HepG2 (cell line): ENCODE measurements at regions not wholly inside any gene's neighbourhood (a gene's known extent, or its start where the extent isn't known, plus 50 kb on each side); places are given as distances from the start of the nearest gene placed in this dataset.

Source experiments
- ATAC-seq: fragments of 200-7000 bp; cut with Tn5 transposase; 3 replicates; pipeline ENCODE4 v1.9.1; 2020; ENCODE audit warnings: mild to moderate bottlenecking, moderate library complexity
- BruUV-seq: library from RNA; stranded (reverse); fragments of 400-500 nt; replicated peaks from 2 replicates; lab custom pipeline; 2021; lab: Mats Ljungman, UMichigan
- CTCF ChIA-PET: fragments of 300-600 bp; formaldehyde crosslinking; extraction: SDS; loops from one replicate; lab custom pipeline; 2021; ENCODE audit warnings: low total read pairs, inconsistent platforms, low intra/inter-chr PET ratio; lab: Yijun Ruan, JAX
- POLR2A ChIA-PET: fragments of 350-600 bp; sonication (Branson Sonifier 250); formaldehyde crosslinking; loops from one replicate; lab custom pipeline; 2020; ENCODE audit warnings: antibody characterized with exemption, inconsistent platforms; lab: Yijun Ruan, JAX
- DNase-seq: peaks from one replicate; pipeline ENCODE4 v3.0.0-alpha.2; 2015; ENCODE audit warnings: low spot score
- FAIRE-seq: peaks from 3 replicates; lab custom pipeline; 2011; peaks lifted over from hg19 to GRCh38; lab: Jason Lieb, UNC
- H2AFZ ChIP-seq: one replicate; pipeline ENCODE4 v1.6.1; 2011; ENCODE audit warnings: low read length, inconsistent platforms
- H3K27ac ChIP-seq: fragments of 300-600 bp; 3 replicates; pipeline ENCODE4 v1.8.0; 2011; ENCODE audit warnings: mixed run types, mild to moderate bottlenecking, mixed read lengths, low read length, inconsistent platforms; ENCODE audit not compliant: insufficient read depth; ENCODE audit errors: extremely low read length
- H3K27me3 ChIP-seq, 2 experiments: fragments of 200-600 bp in 1 of 2; 2 replicates in 1 of 2; 3 replicates in 1 of 2; pipeline versions ENCODE4 v1.6.0 to v1.8.0; 2011; ENCODE audit warnings: low read length in 2 of 2, mild to moderate bottlenecking in 2 of 2, moderate library complexity in 2 of 2, inconsistent platforms in 1 of 2; ENCODE audit not compliant: insufficient read depth in 2 of 2, control insufficient read depth in 1 of 2
- H3K36me3 ChIP-seq, 2 experiments: fragments of 200-600 bp in 1 of 2; replicated peaks in 1 of 2; 2 replicates in 1 of 2; 3 replicates in 1 of 2; pipeline versions ENCODE4 v1.5.1 to v1.8.0; 2011; ENCODE audit warnings: low read length in 2 of 2, inconsistent platforms in 1 of 2; ENCODE audit not compliant: insufficient read depth in 2 of 2, control insufficient read depth in 1 of 2
- H3K4me1 ChIP-seq: 2 replicates; pipeline ENCODE4 v1.5.1; 2012; ENCODE audit warnings: low read length, inconsistent platforms; ENCODE audit not compliant: insufficient read depth
- H3K4me2 ChIP-seq: 2 replicates; pipeline ENCODE4 v1.6.0; 2011; ENCODE audit warnings: low read depth, low read length, inconsistent platforms
- H3K4me3 ChIP-seq, 3 experiments: fragments of 200-600 bp in 1 of 3; sonication (generic), shearing (Covaris generic) in 1 of 3; replicated peaks in 1 of 3; 2 replicates each; pipeline ENCODE4 v1.5.1; 2011 to 2016; ENCODE audit warnings: low read length in 3 of 3, inconsistent platforms in 2 of 3, low read depth in 2 of 3, mild to moderate bottlenecking in 2 of 3, control low read depth in 1 of 3, mixed read lengths in 1 of 3; ENCODE audit not compliant: insufficient read depth in 1 of 3
- H3K79me2 ChIP-seq: one replicate; pipeline ENCODE4 v1.6.1; 2011; ENCODE audit warnings: low read length, inconsistent platforms; ENCODE audit not compliant: insufficient read depth
- H3K9ac ChIP-seq: 2 replicates; pipeline ENCODE4 v1.6.0; 2011; ENCODE audit warnings: mild to moderate bottlenecking, low read depth, low read length, inconsistent platforms; ENCODE audit not compliant: insufficient read depth
- H3K9me3 ChIP-seq: 2 replicates; pipeline ENCODE4 v1.5.1; 2012; ENCODE audit warnings: mild to moderate bottlenecking, low read length
- H4K20me1 ChIP-seq: 2 replicates; pipeline ENCODE4 v1.6.0; 2011; ENCODE audit warnings: inconsistent platforms, mild to moderate bottlenecking, low read length, moderate library complexity; ENCODE audit not compliant: insufficient read depth
- EHMT2 ChIP-seq: fragments of 200-600 bp; sonication (generic); IDR thresholded peaks from 2 replicates; pipeline ENCODE4 v1.7.0; 2017; ENCODE audit warnings: antibody characterized with exemption, low read depth, low read length, borderline replicate concordance
- NFIB ChIP-seq: sonication (generic); formaldehyde crosslinking; IDR thresholded peaks from 2 replicates; pipeline ENCODE4 v1.9.0; 2021; ENCODE audit warnings: missing genetic modification reagents, mild to moderate bottlenecking, borderline replicate concordance
- RFX1 ChIP-seq: fragments of 450-650 bp; IDR thresholded peaks from 2 replicates; pipeline ENCODE4 v1.6.1; 2017
- SRSF1 ChIP-seq: fragments of 200-400 bp; formaldehyde crosslinking; optimal IDR thresholded peaks from 2 replicates; pipeline ENCODE3; 2017; ENCODE audit warnings: mild to moderate bottlenecking, low read depth, low read length, moderate library complexity
- ZKSCAN8 ChIP-seq: IDR thresholded peaks from 2 replicates; pipeline ENCODE4 v1.6.1; 2016; ENCODE audit warnings: borderline replicate concordance, missing genetic modification reagents, missing compliant biosample characterization
- ZNF234 ChIP-seq: sonication (generic); formaldehyde crosslinking; conservative IDR thresholded peaks from 2 replicates; pipeline ENCODE4 v1.5.1; 2020; ENCODE audit warnings: mild to moderate bottlenecking, missing genetic modification reagents
- ZNF615 ChIP-seq: sonication (generic); formaldehyde crosslinking; IDR thresholded peaks from 2 replicates; pipeline ENCODE4 v1.5.0; 2020; ENCODE audit warnings: mild to moderate bottlenecking, missing genetic modification reagents, borderline replicate concordance
- ZNF777 ChIP-seq: sonication (generic); formaldehyde crosslinking; IDR thresholded peaks from 2 replicates; pipeline ENCODE4 v1.4.0; 2020; ENCODE audit warnings: missing genetic modification reagents
- WGBS: methylation state at CpG from one replicate; pipeline ENCODE4 v1.1.6; 2017; ENCODE audit warnings: low lambda C conversion rate; 5-methylcytosine and 5-hydroxymethylcytosine counted together
- in situ Hi-C: cut with HindIII; loops from 2 replicates; pipeline ENCODE4 v1.10.0; 2017; ENCODE audit warnings: low pct_unique_long_range_greater_than_20kb; ENCODE audit not compliant: extremely low pct_ligation_motif_present
- intact Hi-C: fragments of 100-400 bp; cut with micrococcal nuclease; formaldehyde crosslinking; loops from one replicate; pipeline ENCODE4 v1.10.0; 2022; ENCODE audit not compliant: unreplicated experiment
- TF ChIP-seq, protein P1 (sequence below): sonication (generic); formaldehyde crosslinking; IDR thresholded peaks from 2 replicates; pipeline ENCODE4 v1.5.0; 2020; ENCODE audit warnings: missing genetic modification reagents

DNA sequence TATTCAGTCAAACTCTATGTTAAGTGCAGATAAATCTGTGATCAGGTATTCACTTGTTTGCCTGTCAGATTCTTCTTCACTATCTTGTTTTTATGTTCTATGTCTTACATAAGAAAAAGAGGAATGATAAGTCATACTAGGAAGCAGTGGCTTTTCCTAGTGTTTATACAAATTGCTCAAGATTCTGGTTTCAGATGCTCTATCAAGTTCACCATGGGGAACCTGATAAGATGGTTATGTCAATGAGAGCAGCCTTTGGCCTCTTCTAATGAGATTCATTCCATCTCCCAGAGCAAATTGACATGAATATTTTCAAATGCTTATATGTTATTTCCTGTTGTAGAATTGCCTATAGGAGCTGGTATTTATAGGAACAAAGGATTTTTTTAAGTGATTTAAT lies 218.8 kb upstream of the TMPRSS15 start (continued):
- no peak for TF ChIP-seq ZKSCAN8 (CRISPR knock-in tag)
- no peak for TF ChIP-seq ZNF234
- TF ChIP-seq, protein P1, sequence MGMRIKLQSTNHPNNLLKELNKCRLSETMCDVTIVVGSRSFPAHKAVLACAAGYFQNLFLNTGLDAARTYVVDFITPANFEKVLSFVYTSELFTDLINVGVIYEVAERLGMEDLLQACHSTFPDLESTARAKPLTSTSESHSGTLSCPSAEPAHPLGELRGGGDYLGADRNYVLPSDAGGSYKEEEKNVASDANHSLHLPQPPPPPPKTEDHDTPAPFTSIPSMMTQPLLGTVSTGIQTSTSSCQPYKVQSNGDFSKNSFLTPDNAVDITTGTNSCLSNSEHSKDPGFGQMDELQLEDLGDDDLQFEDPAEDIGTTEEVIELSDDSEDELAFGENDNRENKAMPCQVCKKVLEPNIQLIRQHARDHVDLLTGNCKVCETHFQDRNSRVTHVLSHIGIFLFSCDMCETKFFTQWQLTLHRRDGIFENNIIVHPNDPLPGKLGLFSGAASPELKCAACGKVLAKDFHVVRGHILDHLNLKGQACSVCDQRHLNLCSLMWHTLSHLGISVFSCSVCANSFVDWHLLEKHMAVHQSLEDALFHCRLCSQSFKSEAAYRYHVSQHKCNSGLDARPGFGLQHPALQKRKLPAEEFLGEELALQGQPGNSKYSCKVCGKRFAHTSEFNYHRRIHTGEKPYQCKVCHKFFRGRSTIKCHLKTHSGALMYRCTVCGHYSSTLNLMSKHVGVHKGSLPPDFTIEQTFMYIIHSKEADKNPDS, result no peak
- TF ChIP-seq, all 625 proteins: peak for 0

DNA sequence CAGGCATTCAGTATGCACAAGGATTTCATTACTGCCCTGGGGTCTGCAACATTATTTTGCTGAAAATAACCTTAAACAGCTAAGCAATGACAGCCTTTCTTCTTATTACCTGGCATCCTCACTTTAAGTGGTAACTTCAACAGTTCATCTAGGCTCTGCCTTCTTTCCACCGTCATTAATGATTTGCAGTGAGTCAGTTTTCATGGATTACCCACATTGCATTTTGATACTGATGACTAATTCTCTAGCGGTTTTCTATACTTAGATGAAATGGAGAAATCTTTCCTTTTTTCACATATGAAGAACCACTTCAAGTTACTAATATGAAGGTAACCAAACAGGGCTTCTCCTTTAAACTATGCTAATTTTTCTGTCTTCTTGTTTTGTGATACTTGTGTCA lies 226.9 kb upstream of the TMPRSS15 start:
- H4K20me1 ChIP-seq, result no peaks in the 10 kb centered on the region
- H2AFZ ChIP-seq, result no peak overlapping the region
- H3K27ac ChIP-seq, result no peak overlapping the region
- peaks cover 83% of the 10 kb centered on the region for H3K9me3 ChIP-seq
- FAIRE-seq (no peak), DNase-seq (no peak), ATAC-seq (no peak)
- H3K4me3 ChIP-seq, result no peak overlapping the region
- H3K9ac ChIP-seq, result no peak overlapping the region
- H3K79me2 ChIP-seq, result no peaks in the 10 kb centered on the region
- BruUV-seq, result no TSS peak
- ChIA-PET CTCF (no interaction called here), POLR2A (no interaction called here)
- TF ChIP-seq EHMT2 (no peak), ZNF777 (CRISPR knock-in tag) (no peak), RFX1 (no peak), NFIB (CRISPR knock-in tag) (no peak), ZNF615 (CRISPR knock-in tag) (no peak), SRSF1 (no peak)
- intact Hi-C loops, result no loop called here
- WGBS, result 11% methylated on average over 2 of the region's 2 CpGs
- no peak overlapping the region for H3K4me2 ChIP-seq
- H3K27me3 ChIP-seq, result no peaks in the 10 kb centered on the region
- H3K36me3 ChIP-seq, result no peaks in the 10 kb centered on the region
- no peaks in the 10 kb centered on the region for H3K4me1 ChIP-seq
- in situ Hi-C loops, result no loop called here
